HCT116 (cell line): ENCODE measurements at regions not wholly inside any gene's neighbourhood (a gene's known extent, or its start where the extent isn't known, plus 50 kb on each side); places are given as distances from the start of the nearest gene placed in this dataset.

Experiments used
- ATAC-seq: fragments of 200-7000 bp; cut with Tn5 transposase; 2 replicates; pipeline ENCODE4 v1.9.1; 2020; ENCODE audit warnings: mild to moderate bottlenecking, moderate library complexity
- BruUV-seq: library from RNA; stranded (reverse); fragments of 400-500 nt; replicated peaks from 2 replicates; lab custom pipeline; 2021; lab: Mats Ljungman, UMichigan
- CTCF ChIA-PET: fragments of 300-600 bp; sonication (Branson Sonifier 250); formaldehyde crosslinking; loops from one replicate; lab custom pipeline; 2021; ENCODE audit warnings: antibody characterized with exemption; lab: Charles Lee
- POLR2A ChIA-PET: fragments of 300-600, 350-600 bp; sonication (Branson Sonifier 250); formaldehyde crosslinking; loops from one replicate; lab custom pipeline; 2021; ENCODE audit warnings: antibody characterized with exemption; lab: Charles Lee
- RAD21 ChIA-PET, 2 experiments: fragments of 300-600 bp; sonication (Branson Sonifier 250); formaldehyde crosslinking; loops; one replicate each; lab custom pipeline; 2023; ENCODE audit warnings: low total read pairs in 2 of 2; ENCODE audit not compliant: uncharacterized antibody in 2 of 2, unreplicated experiment in 2 of 2, low non-redundant PET in 1 of 2; lab: Charles Lee
- DNase-seq: peaks from one replicate; pipeline ENCODE4 v3.0.0-alpha.2; 2010; ENCODE audit warnings: low read depth, low spot score
- H2AFZ ChIP-seq: fragments of 200-600 bp; shearing (Covaris generic), sonication (generic); 2 replicates; pipeline ENCODE4 v1.6.1; 2017; ENCODE audit warnings: low read depth, mixed run types, mixed read lengths, antibody characterized with exemption, low read length; ENCODE audit not compliant: poor library complexity, severe bottlenecking
- H3K27ac ChIP-seq: 2 replicates; pipeline ENCODE4 v1.5.1; 2012; ENCODE audit warnings: low read depth, low read length
- H3K27me3 ChIP-seq: fragments of 200-600 bp; sonication (generic); 2 replicates; pipeline ENCODE4 v1.6.1; 2016; ENCODE audit warnings: mixed run types, low read length, mixed read lengths; ENCODE audit not compliant: insufficient read depth
- H3K36me3 ChIP-seq, 2 experiments: fragments of 200-500 bp in 1 of 2; fragments of 200-600 bp in 1 of 2; sonication (Bioruptor generic) in 1 of 2; sonication (generic) in 1 of 2; 2 replicates each; pipeline versions ENCODE4 v1.5.1 to v1.6.1; 2014 to 2016; ENCODE audit warnings: low read length in 2 of 2, inconsistent platforms in 1 of 2, mixed read lengths in 1 of 2, mixed run types in 1 of 2; ENCODE audit not compliant: insufficient read depth in 2 of 2, control insufficient read depth in 1 of 2
- H3K4me1 ChIP-seq, 2 experiments: fragments of 200-600 bp in 1 of 2; sonication (generic) in 1 of 2; 2 replicates each; pipeline versions ENCODE4 v1.5.1 to v1.6.1; 2012 to 2017; ENCODE audit warnings: low read length in 2 of 2, inconsistent platforms in 1 of 2, mild to moderate bottlenecking in 1 of 2, mixed read lengths in 1 of 2, mixed run types in 1 of 2, moderate library complexity in 1 of 2; ENCODE audit not compliant: insufficient read depth in 2 of 2, control insufficient read depth in 1 of 2
- H3K4me2 ChIP-seq: fragments of 200-600 bp; sonication (generic); 2 replicates; pipeline ENCODE4 v1.6.1; 2017; ENCODE audit warnings: mixed run types, low read length, mixed read lengths
- H3K4me3 ChIP-seq, 2 experiments: fragments of 200-600 bp in 1 of 2; sonication (generic) in 1 of 2; replicated peaks in 1 of 2; 2 replicates each; pipeline ENCODE4 v1.5.1; 2011 to 2016; ENCODE audit warnings: low read length in 2 of 2, control low read depth in 1 of 2, low read depth in 1 of 2, mild to moderate bottlenecking in 1 of 2, mixed read lengths in 1 of 2, mixed run types in 1 of 2
- H3K79me2 ChIP-seq: fragments of 200-600 bp; sonication (generic); 2 replicates; pipeline ENCODE4 v1.6.1; 2017; ENCODE audit warnings: mild to moderate bottlenecking, mixed run types, low read length, moderate library complexity, mixed read lengths; ENCODE audit not compliant: insufficient read depth
- H3K9ac ChIP-seq: fragments of 200-600 bp; sonication (generic); 2 replicates; pipeline ENCODE4 v1.6.1; 2016; ENCODE audit warnings: low read length, mixed read lengths
- H3K9me2 ChIP-seq: fragments of 200-600 bp; sonication (generic), shearing (Covaris generic); 2 replicates; pipeline ENCODE4 v1.6.1; 2017; ENCODE audit warnings: mixed run types, mild to moderate bottlenecking, moderate library complexity; ENCODE audit not compliant: insufficient read depth
- H3K9me3 ChIP-seq, 2 experiments: fragments of 200-500 bp in 1 of 2; fragments of 200-600 bp in 1 of 2; sonication (Bioruptor generic) in 1 of 2; sonication (generic) in 1 of 2; 2 replicates each; pipeline ENCODE4 v1.6.1; 2014 to 2017; ENCODE audit warnings: low read length in 2 of 2, mixed read lengths in 2 of 2, inconsistent platforms in 1 of 2, low read depth in 1 of 2, mild to moderate bottlenecking in 1 of 2, mixed run types in 1 of 2, moderate library complexity in 1 of 2; ENCODE audit not compliant: control insufficient read depth in 1 of 2, insufficient read depth in 1 of 2
- H4K20me1 ChIP-seq: fragments of 200-600 bp; sonication (generic), shearing (Covaris generic); 2 replicates; pipeline ENCODE4 v1.6.1; 2017; ENCODE audit warnings: mixed run types, mild to moderate bottlenecking, moderate library complexity; ENCODE audit not compliant: insufficient read depth
- CBX3 ChIP-seq: IDR thresholded peaks from 2 replicates; pipeline ENCODE4 v1.6.1; 2012; ENCODE audit warnings: low read depth
- EGR1 ChIP-seq: IDR thresholded peaks from 2 replicates; pipeline ENCODE4 v1.6.1; 2012; ENCODE audit warnings: low read depth
- JUND ChIP-seq: IDR thresholded peaks from 2 replicates; pipeline ENCODE4 v1.6.1; 2012
- POLR2AphosphoS5 ChIP-seq: IDR thresholded peaks from 2 replicates; pipeline ENCODE4 v1.6.1; 2011; ENCODE audit warnings: mild to moderate bottlenecking, low read depth, low read length, moderate library complexity
- RAD21 ChIP-seq: IDR thresholded peaks from 2 replicates; pipeline ENCODE4 v1.6.1; 2012; ENCODE audit warnings: low read depth, mild to moderate bottlenecking
- SIN3A ChIP-seq: IDR thresholded peaks from 2 replicates; pipeline ENCODE4 v1.6.1; 2012; ENCODE audit warnings: low read depth
- SP1 ChIP-seq: IDR thresholded peaks from 2 replicates; pipeline ENCODE4 v1.6.1; 2012; ENCODE audit warnings: low read depth
- ZBTB33 ChIP-seq: IDR thresholded peaks from 2 replicates; pipeline ENCODE4 v1.6.1; 2011; ENCODE audit warnings: mild to moderate bottlenecking, low read length, moderate library complexity; ENCODE audit not compliant: insufficient replicate concordance; ENCODE audit errors: extremely low read depth
- ZFX ChIP-seq: fragments of 450-650 bp; IDR thresholded peaks from 2 replicates; pipeline ENCODE4 v1.6.1; 2017
- intact Hi-C: fragments of 100-400 bp; cut with micrococcal nuclease; formaldehyde crosslinking; loops from 2 replicates; pipeline ENCODE4 v1.10.0; 2022
- TF ChIP-seq, protein P1 (sequence below): IDR thresholded peaks from 2 replicates; pipeline ENCODE4 v1.6.1; 2012

GRCh38 chr5:88117546-88117945, 151.1 kb downstream of the TMEM161B start:
- no peak for TF ChIP-seq SIN3A
- Histone ChIP-seq H3K9ac (no peak overlapping the region), H3K36me3 (no peaks in the 10 kb centered on the region), H4K20me1 (no peaks in the 10 kb centered on the region), H3K27ac (no peak overlapping the region), H3K9me2 (no peaks in the 10 kb centered on the region), H3K9me3 (no peaks in the 10 kb centered on the region), H3K4me1 (no peaks in the 10 kb centered on the region), H3K27me3 (no peaks in the 10 kb centered on the region), H2AFZ (no peak overlapping the region), H3K4me3 (no peak overlapping the region), H3K79me2 (no peaks in the 10 kb centered on the region), H3K4me2 (no peak overlapping the region)
- ATAC-seq (no peak), DNase-seq (no peak)
- RAD21 ChIA-PET, result no interaction called here
- CTCF ChIA-PET, result no interaction called here
- POLR2A ChIA-PET, result no interaction called here
- intact Hi-C loops, result no loop called here
- BruUV-seq, result no TSS peak

DNA sequence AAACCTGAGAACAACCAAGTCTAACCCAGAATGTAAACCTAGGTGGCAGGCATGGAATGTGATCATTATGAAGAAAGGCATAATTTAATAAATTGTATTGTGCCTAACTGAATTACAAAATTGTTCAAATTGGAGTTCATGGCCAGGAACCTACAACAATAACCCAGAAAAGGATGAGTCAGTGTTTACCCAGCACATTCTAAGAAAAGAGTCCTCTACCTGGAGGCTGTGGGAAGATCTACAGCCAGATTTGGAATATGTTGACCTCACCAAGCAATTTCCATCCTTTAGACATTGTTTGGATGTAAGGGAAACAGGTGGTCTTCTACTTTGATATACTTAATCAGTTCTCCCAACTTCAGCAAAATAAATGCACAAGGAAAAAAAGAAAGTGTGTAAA, 152.2 kb downstream of the TMEM161B start:
- no peaks in the 10 kb centered on the region for H3K79me2 ChIP-seq
- no peak overlapping the region for H3K4me3 ChIP-seq
- no peaks in the 10 kb centered on the region for H4K20me1 ChIP-seq
- ChIA-PET RAD21 (no interaction called here), POLR2A (no interaction called here), CTCF (no interaction called here)
- H3K27me3 ChIP-seq, result no peaks in the 10 kb centered on the region
- BruUV-seq, result no TSS peak
- ATAC-seq, result no peak
- no peak overlapping the region for H3K4me2 ChIP-seq
- no peak overlapping the region for H3K9ac ChIP-seq
- H3K4me1 ChIP-seq, result no peaks in the 10 kb centered on the region
- no peak overlapping the region for H2AFZ ChIP-seq
- intact Hi-C loops, result no loop called here
- no peaks in the 10 kb centered on the region for H3K36me3 ChIP-seq
- no peaks in the 10 kb centered on the region for H3K9me2 ChIP-seq
- TF ChIP-seq, protein P1, sequence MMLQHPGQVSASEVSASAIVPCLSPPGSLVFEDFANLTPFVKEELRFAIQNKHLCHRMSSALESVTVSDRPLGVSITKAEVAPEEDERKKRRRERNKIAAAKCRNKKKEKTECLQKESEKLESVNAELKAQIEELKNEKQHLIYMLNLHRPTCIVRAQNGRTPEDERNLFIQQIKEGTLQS, result no peak
- DNase-seq, result no peak
- no peak overlapping the region for H3K27ac ChIP-seq
- H3K9me3 ChIP-seq, result no peaks in the 10 kb centered on the region

DNA sequence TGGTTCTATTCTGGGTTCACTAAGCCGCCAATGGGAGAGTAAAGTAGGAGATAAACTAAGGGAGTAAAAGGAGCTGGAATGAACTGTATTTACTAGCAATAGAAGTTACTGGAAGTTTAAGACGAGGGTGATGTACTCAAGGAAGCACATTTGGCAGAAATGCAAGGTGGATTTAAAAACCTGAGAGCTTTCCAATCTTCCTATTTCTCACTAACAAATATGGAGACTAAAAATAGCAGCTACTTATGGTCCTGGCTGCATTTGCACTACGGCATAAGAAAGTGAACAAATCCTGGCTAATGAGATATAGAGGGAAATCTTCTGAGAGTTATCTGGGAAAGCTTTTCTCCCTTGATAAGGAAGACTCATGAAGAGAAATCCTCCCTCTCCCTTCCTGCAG, 153.4 kb downstream of the TMEM161B start:
- H2AFZ ChIP-seq, result no peak overlapping the region
- H4K20me1 ChIP-seq, result no peaks in the 10 kb centered on the region
- no peak for ATAC-seq
- no peaks in the 10 kb centered on the region for H3K27me3 ChIP-seq
- DNase-seq, result no peak
- H3K9me2 ChIP-seq, result no peaks in the 10 kb centered on the region
- BruUV-seq, result no TSS peak
- no peaks in the 10 kb centered on the region for H3K79me2 ChIP-seq
- ChIA-PET RAD21 (no interaction called here), POLR2A (no interaction called here), CTCF (no interaction called here)
- intact Hi-C loops, result no loop called here
- H3K9me3 ChIP-seq, result no peaks in the 10 kb centered on the region
- no peak overlapping the region for H3K27ac ChIP-seq
- no peak overlapping the region for H3K4me3 ChIP-seq
- no peaks in the 10 kb centered on the region for H3K4me1 ChIP-seq
- no peaks in the 10 kb centered on the region for H3K36me3 ChIP-seq
- H3K4me2 ChIP-seq, result no peak overlapping the region
- H3K9ac ChIP-seq, result no peak overlapping the region
- TF ChIP-seq ZBTB33 (no peak), SP1 (no peak), JUND (no peak), ZFX (no peak), POLR2AphosphoS5 (no peak), CBX3 (no peak), RAD21 (no peak), SIN3A (no peak), EGR1 (no peak)
